Small intestine (tissue), 7 donors: ENCODE measurements at regions not wholly inside any gene's neighbourhood (a gene's known extent, or its start where the extent isn't known, plus 50 kb on each side); places are given as distances from the start of the nearest gene placed in this dataset.

Experiments used
- DNase-seq, 2 donors: peaks; one replicate each; pipeline versions ENCODE4 v3.0.0 to v3.0.0-alpha.2; 2013
- FAIRE-seq: peaks from 2 replicates; lab custom pipeline; 2012; peaks lifted over from hg19 to GRCh38; lab: Jason Lieb, UNC
- H3K27ac ChIP-seq, 3 donors: one replicate each; pipeline ENCODE4 v1.5.1; 2013; ENCODE audit warnings: low read length in 2 of 3, mild to moderate bottlenecking in 2 of 3, control low read depth in 1 of 3, inconsistent platforms in 1 of 3, low read depth in 1 of 3, moderate library complexity in 1 of 3
- H3K27me3 ChIP-seq, 3 donors: one replicate each; pipeline ENCODE4 v1.6.1; 2013; ENCODE audit warnings: low read length in 3 of 3, inconsistent platforms in 1 of 3; ENCODE audit not compliant: control insufficient read depth in 3 of 3, insufficient read depth in 3 of 3
- H3K36me3 ChIP-seq, 3 donors: one replicate each; pipeline ENCODE4 v1.6.1; 2013; ENCODE audit warnings: low read length in 3 of 3, inconsistent platforms in 1 of 3, low read depth in 1 of 3, mild to moderate bottlenecking in 1 of 3, moderate library complexity in 1 of 3; ENCODE audit not compliant: control insufficient read depth in 3 of 3, insufficient read depth in 2 of 3
- H3K4me1 ChIP-seq, 3 donors: one replicate each; pipeline ENCODE4 v1.6.1; 2013; ENCODE audit warnings: low read length in 2 of 3, inconsistent platforms in 1 of 3, low read depth in 1 of 3, mild to moderate bottlenecking in 1 of 3, moderate library complexity in 1 of 3; ENCODE audit not compliant: control insufficient read depth in 3 of 3, insufficient read depth in 2 of 3
- H3K4me3 ChIP-seq, 3 donors: one replicate each; pipeline ENCODE4 v1.5.1; 2013; ENCODE audit warnings: low read length in 3 of 3, control low read depth in 1 of 3, inconsistent platforms in 1 of 3, low read depth in 1 of 3, mild to moderate bottlenecking in 1 of 3, moderate library complexity in 1 of 3
- H3K9me3 ChIP-seq, 2 donors: one replicate each; pipeline ENCODE4 v1.6.1; 2013; ENCODE audit warnings: low read depth in 1 of 2, low read length in 1 of 2; ENCODE audit not compliant: control insufficient read depth in 2 of 2, insufficient read depth in 1 of 2
- WGBS, 3 donors: extraction: QIAGEN DNeasy Blood & Tissue Kit; methylation state at CpG; one replicate each; pipeline ENCODE4 v1.1.7; 2013; 5-methylcytosine and 5-hydroxymethylcytosine counted together
- donor health status: healthy with polysubstance abuse.
- donor health status: control.
- donor health status: control.
- donor health status: Bipolar disorder and iron deficiency.
- donor health status: healthy.

GRCh38 chr2:18492721-18493120, 67.7 kb downstream of the RDH14 start:
- Histone ChIP-seq H3K27ac (no peak overlapping the region), H3K4me1 (no peaks in the 10 kb centered on the region), H3K4me3 (no peak overlapping the region), H3K9me3 (no peaks in the 10 kb centered on the region), H3K27me3 (peaks cover 0 to 2% (median 0%) of the 10 kb centered on the region in 3 donors), H3K36me3 (no peaks in the 10 kb centered on the region)
- no peak for DNase-seq
- 47 to 73% (median 49%) methylated on average over 2 of the region's 2 CpGs for WGBS, 3 donors
- no peak for FAIRE-seq

DNA sequence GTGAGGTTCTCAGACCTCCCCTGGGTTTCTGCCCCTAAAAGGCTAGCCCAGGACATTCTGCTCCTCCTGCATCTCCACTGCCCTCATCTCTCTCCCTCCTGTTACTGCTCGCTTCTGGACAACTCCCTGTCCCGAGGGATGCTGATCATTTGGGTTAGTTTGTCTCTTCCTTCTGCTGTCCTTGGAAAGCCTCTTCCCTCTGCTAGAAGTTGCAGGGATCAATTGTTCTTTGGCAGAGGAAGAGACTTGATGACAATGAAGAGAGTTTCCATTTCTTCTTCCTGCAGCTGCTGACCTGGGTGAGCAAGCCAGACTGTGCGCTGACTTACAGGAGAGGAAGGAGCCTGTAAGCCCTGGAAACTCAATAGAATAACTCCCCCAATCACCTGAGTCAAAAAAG, 68.9 kb downstream of the RDH14 start:
- Histone ChIP-seq H3K9me3 (no peaks in the 10 kb centered on the region), H3K4me3 (no peak overlapping the region), H3K27me3 (peaks cover 0 to 2% (median 0%) of the 10 kb centered on the region in 3 donors), H3K36me3 (no peaks in the 10 kb centered on the region), H3K27ac (no peak overlapping the region), H3K4me1 (no peaks in the 10 kb centered on the region)
- 61 to 86% (median 80%) methylated on average over 3 of the region's 3 CpGs for WGBS, 3 donors
- FAIRE-seq, result no peak
- DNase-seq, result no peak

DNA sequence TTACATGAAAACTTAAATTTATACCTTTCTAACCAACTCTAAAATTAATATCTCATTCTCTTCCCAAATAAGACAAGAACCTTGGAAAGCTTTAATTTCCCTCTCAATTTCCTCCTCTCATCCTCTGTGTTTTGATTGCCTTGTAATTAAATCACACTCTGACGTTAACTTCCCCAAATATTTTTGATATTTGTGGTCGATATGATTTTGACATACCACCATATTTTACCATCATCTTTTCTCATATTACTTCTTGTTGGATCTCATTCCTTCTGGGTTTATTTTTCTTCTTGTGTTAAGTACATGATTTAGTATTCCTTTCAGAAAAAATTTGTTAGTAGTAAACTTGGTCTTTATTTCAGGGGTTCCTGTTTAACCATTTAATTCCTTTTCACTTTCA, 69.6 kb downstream of the RDH14 start:
- WGBS, 3 donors, result 59 to 71% (median 66%) methylated on average over 2 of the region's 2 CpGs

GRCh38 chr2:18487106-18487913, 73.1 kb downstream of the RDH14 start:
- no peak overlapping the region for H3K27ac ChIP-seq
- DNase-seq (no peak), FAIRE-seq (no peak)
- H3K9me3 ChIP-seq, result no peaks in the 10 kb centered on the region
- H3K4me1 ChIP-seq, result no peaks in the 10 kb centered on the region
- H3K36me3 ChIP-seq, result no peaks in the 10 kb centered on the region
- no peak overlapping the region for H3K4me3 ChIP-seq
- 52 to 69% (median 65%) methylated on average over 2 of the region's 2 CpGs for WGBS, 3 donors
- no peaks in the 10 kb centered on the region for H3K27me3 ChIP-seq

More for the DNA sequence above, 69.6 kb downstream of the RDH14 start:
- Histone ChIP-seq H3K4me1 (no peaks in the 10 kb centered on the region), H3K27me3 (peaks cover 0 to 2% (median 0%) of the 10 kb centered on the region in 3 donors), H3K4me3 (no peak overlapping the region), H3K9me3 (no peaks in the 10 kb centered on the region), H3K36me3 (no peaks in the 10 kb centered on the region), H3K27ac (no peak overlapping the region)
- FAIRE-seq (no peak), DNase-seq (no peak)

- no peaks in the 10 kb centered on the region for H3K4me1 ChIP-seq
- no peaks in the 10 kb centered on the region for H3K27me3 ChIP-seq
- H3K9me3 ChIP-seq, result no peaks in the 10 kb centered on the region
- DNase-seq, result no peak
- no peaks in the 10 kb centered on the region for H3K36me3 ChIP-seq
- FAIRE-seq, result no peak
- H3K4me3 ChIP-seq, result no peak overlapping the region
- no peak overlapping the region for H3K27ac ChIP-seq
Measured at GRCh38 chr2:18484625-18485024, 75.8 kb downstream of the RDH14 start.

GRCh38 chr2:18483896-18484295, 76.6 kb downstream of the RDH14 start:
- Histone ChIP-seq H3K27me3 (no peaks in the 10 kb centered on the region), H3K4me1 (no peaks in the 10 kb centered on the region), H3K36me3 (no peaks in the 10 kb centered on the region), H3K4me3 (no peak overlapping the region), H3K9me3 (no peaks in the 10 kb centered on the region), H3K27ac (no peak overlapping the region)
- no peak for FAIRE-seq
- no peak for DNase-seq
- WGBS, 3 donors, result 67 to 77% (median 76%) methylated on average over 3 of the region's 3 CpGs

GRCh38 chr2:18482666-18483065, 77.8 kb downstream of the RDH14 start:
- no peak for FAIRE-seq
- Histone ChIP-seq H3K36me3 (no peaks in the 10 kb centered on the region), H3K4me3 (no peak overlapping the region), H3K4me1 (no peaks in the 10 kb centered on the region), H3K9me3 (no peaks in the 10 kb centered on the region), H3K27me3 (no peaks in the 10 kb centered on the region), H3K27ac (no peak overlapping the region)
- DNase-seq, result no peak

DNA sequence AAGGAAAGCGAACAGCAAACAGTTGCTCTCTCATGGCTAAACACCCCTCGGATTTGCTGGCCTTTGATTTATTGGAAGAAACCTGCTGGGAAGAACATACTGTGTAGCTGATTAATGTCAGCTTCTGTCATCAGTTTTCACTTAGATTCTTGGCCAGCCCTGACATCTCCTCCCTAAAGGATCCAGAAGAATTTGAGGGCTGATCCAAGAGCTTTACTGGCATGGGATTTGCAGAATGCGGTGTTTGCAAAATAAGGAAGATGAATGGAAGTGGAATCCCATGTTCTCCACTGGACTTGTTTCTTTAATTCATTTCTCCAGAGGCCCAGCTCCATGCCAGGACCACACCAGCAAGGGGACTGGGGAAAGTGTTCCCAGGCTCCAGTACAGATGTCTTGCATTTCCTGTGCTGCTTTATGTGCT, 80.5 kb downstream of the RDH14 start:
- no peaks in the 10 kb centered on the region for H3K4me1 ChIP-seq
- WGBS, 3 donors, result 65 to 85% (median 65%) methylated on average over 3 of the region's 3 CpGs
- no peaks in the 10 kb centered on the region for H3K36me3 ChIP-seq
- no peaks in the 10 kb centered on the region for H3K27me3 ChIP-seq
- FAIRE-seq (no peak), DNase-seq (no peak)
- H3K4me3 ChIP-seq, result no peak overlapping the region
- no peak overlapping the region for H3K27ac ChIP-seq
- H3K9me3 ChIP-seq, result no peaks in the 10 kb centered on the region

- H3K36me3 ChIP-seq, result no peaks in the 10 kb centered on the region
- no peak overlapping the region for H3K4me3 ChIP-seq
- 44 to 76% (median 48%) methylated on average over 1 of the region's 1 CpG for WGBS, 3 donors
- H3K9me3 ChIP-seq, result no peaks in the 10 kb centered on the region
- no peaks in the 10 kb centered on the region for H3K27me3 ChIP-seq
- FAIRE-seq (no peak), DNase-seq (peak in 1 of 2 donors; percentile 29)
- H3K27ac ChIP-seq, result no peak overlapping the region
- no peaks in the 10 kb centered on the region for H3K4me1 ChIP-seq
Measured at GRCh38 chr2:18477293-18477692, 83.2 kb downstream of the RDH14 start.
